Activated CD4-positive, alpha-beta T cell treated with anti-CD3 and anti-CD28 coated beads, Interleukin-2, amount 10 ng/mL, durations not matched to agents 7 days and 5 days (primary cell): ENCODE measurements at regions not wholly inside any gene's neighbourhood (a gene's known extent, or its start where the extent isn't known, plus 50 kb on each side); places are given as distances from the start of the nearest gene placed in this dataset.

ENCODE experiments used
- CTCF ChIA-PET: fragments of 350-600 bp; sonication (Branson Sonifier 250); formaldehyde crosslinking; loops from one replicate; lab custom pipeline; 2021; ENCODE audit warnings: antibody characterized with exemption; lab: Charles Lee
- POLR2A ChIA-PET: fragments of 350-600 bp; sonication (Branson Sonifier 250); formaldehyde crosslinking; loops from one replicate; lab custom pipeline; 2021; ENCODE audit warnings: antibody characterized with exemption; lab: Charles Lee
- DNase-seq: peaks from one replicate; pipeline ENCODE4 v3.0.0-alpha.2; 2020
- H3K27ac Mint-ChIP-seq: one replicate; pipeline ENCODE4 v1.8.0; 2021; ENCODE audit warnings: mild to moderate bottlenecking, moderate library complexity, mixed read lengths
- H3K27me3 Mint-ChIP-seq: one replicate; pipeline ENCODE4 v1.8.0; 2021; ENCODE audit warnings: mixed read lengths
- H3K36me3 Mint-ChIP-seq: one replicate; pipeline ENCODE4 v1.8.0; 2021; ENCODE audit warnings: low read depth, mixed read lengths
- H3K4me1 Mint-ChIP-seq: one replicate; pipeline ENCODE4 v1.8.0; 2021; ENCODE audit warnings: mixed read lengths
- H3K4me3 Mint-ChIP-seq: one replicate; pipeline ENCODE4 v1.8.0; 2021; ENCODE audit warnings: mild to moderate bottlenecking, moderate library complexity, mixed read lengths
- H3K9me3 Mint-ChIP-seq: one replicate; pipeline ENCODE4 v1.8.0; 2021; ENCODE audit warnings: mixed read lengths

DNA sequence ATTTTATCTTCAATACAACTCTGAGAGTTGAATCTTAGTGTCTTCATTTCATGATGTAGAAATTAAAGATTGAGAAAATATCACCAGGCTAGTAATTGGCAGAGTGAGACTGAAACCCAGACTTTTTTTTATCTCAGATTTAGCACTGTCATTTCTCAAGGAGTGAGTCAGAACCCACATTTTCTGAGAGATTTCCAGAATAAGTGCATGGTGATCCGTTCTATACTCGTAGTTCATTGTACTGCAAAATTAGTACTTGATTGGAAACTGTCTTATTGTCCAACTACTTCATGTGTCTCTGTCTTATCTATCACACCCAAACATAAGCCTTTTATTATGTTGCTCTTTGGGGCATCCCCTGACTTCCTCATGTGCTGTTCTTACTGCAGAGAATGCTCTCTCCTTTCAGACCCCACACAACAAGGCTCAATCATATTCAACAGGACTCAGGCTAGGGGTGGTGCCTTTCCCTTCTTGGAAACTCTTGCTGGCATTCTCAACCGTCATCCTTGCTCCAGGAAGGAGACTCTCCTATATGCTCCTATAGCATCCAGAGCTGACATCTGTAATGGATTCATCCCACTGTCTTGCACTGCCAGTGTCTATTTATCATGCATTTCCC, 76.7 kb upstream of the BLID start:
- no peak for DNase-seq
- Mint-ChIP-seq H3K27me3 (peaks cover 14% of the 10 kb centered on the region), H3K9me3 (no peaks in the 10 kb centered on the region)

DNA sequence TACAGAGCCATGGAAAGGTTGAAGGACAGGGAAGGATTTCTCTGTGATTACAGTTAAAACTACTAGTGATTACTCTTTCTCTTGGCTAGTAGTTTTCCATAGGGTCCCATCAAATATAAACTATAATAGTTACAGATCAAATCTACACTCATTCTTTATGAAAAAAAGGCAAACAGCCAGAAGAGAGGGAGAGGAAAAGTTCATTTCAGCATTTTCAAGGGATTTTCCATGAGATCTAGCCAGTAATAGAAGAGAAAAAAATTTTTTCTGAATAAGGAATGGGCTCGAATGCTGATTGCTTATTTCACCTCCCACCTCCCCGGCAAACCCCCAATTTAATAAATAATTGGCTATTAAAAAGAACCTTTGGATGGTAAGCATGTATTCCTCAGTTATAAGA, 74.8 kb upstream of the BLID start:
- POLR2A ChIA-PET: no interaction called here
- H3K9me3 Mint-ChIP-seq: no peaks in the 10 kb centered on the region
- H3K4me3 Mint-ChIP-seq: no peak overlapping the region
- no peak for DNase-seq
- CTCF ChIA-PET: no interaction called here
- H3K36me3 Mint-ChIP-seq: no peaks in the 10 kb centered on the region
- H3K27ac Mint-ChIP-seq: no peak overlapping the region
- H3K27me3 Mint-ChIP-seq: peaks cover 11% of the 10 kb centered on the region
- no peaks in the 10 kb centered on the region for H3K4me1 Mint-ChIP-seq

More for the DNA sequence above, 76.7 kb upstream of the BLID start:
- no peaks in the 10 kb centered on the region for H3K4me1 Mint-ChIP-seq
- CTCF ChIA-PET: no interaction called here
- H3K4me3 Mint-ChIP-seq: no peak overlapping the region
- no peaks in the 10 kb centered on the region for H3K36me3 Mint-ChIP-seq
- H3K27ac Mint-ChIP-seq: no peak overlapping the region
- POLR2A ChIA-PET: no interaction called here

DNA sequence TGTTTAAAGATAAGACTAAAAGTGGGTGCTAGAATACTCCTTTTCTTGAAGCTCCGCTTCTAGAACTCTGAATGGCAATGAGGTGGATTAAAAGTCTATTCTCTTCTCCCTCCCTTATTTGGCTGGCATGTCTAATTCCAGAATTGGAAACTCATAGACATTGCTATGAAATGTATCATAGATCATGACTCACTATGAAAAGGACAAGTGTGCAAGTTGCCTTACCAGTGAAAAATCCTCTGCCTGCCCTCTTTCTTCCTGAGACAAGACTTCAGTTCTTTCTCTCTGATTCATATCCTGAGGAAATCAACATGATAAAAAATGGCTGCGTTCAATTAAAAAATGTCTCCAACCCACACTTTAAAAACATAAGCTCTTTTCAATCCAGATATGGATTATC, 73.2 kb upstream of the BLID start:
- no peak for DNase-seq
- CTCF ChIA-PET: no interaction called here
- Mint-ChIP-seq H3K36me3 (no peaks in the 10 kb centered on the region), H3K4me1 (no peaks in the 10 kb centered on the region), H3K27ac (no peak overlapping the region), H3K9me3 (no peaks in the 10 kb centered on the region), H3K27me3 (peaks cover 20% of the 10 kb centered on the region), H3K4me3 (no peak overlapping the region)
- POLR2A ChIA-PET: no interaction called here

DNA sequence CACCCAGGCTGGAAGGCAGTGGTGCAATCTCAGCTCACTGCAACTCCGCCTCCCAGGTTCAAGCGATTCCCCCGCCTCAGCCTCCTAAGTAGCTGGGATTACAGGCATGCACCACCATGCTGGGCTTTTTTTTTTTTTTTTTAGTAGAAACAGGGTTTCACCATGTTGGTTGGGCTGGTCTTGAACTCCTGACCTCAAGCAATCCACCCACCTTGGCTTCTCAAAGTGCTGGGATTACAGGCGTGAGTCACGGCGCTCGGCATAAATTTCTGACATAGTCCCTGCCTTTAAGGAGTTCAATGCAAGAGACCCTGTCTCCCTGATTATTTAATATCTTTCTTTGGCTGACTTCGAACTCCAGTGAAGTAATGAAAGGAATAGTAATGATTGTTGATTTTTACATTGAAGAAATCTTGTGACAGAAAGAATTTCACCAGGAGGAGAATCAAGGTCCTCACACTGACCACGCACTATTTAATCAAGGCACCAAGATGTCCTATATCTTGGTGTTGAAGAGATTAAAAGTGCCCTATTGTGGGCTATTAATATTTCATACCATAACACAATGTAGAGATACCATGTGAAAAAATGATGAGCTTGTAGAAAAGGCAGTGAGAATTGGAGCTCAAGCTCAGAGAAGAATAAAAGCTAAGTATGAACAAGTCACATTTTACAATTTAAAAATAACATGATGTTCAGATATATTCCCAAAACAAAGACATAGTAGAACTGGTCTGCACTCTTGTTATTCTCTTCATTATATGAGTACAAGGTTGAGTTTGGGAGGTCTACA, 71.6 kb upstream of the BLID start:
- Mint-ChIP-seq H3K36me3 (no peaks in the 10 kb centered on the region), H3K27me3 (peaks cover 24% of the 10 kb centered on the region), H3K9me3 (no peaks in the 10 kb centered on the region), H3K4me3 (no peak overlapping the region), H3K27ac (no peak overlapping the region), H3K4me1 (no peaks in the 10 kb centered on the region)
- ChIA-PET POLR2A (no interaction called here), CTCF (interaction anchor here (0.7 kb wide), 1 partner anchor 45 kb away, joined by 4 read pairs; no protein-coding TSS in a partner anchor)
- no peak for DNase-seq

DNA sequence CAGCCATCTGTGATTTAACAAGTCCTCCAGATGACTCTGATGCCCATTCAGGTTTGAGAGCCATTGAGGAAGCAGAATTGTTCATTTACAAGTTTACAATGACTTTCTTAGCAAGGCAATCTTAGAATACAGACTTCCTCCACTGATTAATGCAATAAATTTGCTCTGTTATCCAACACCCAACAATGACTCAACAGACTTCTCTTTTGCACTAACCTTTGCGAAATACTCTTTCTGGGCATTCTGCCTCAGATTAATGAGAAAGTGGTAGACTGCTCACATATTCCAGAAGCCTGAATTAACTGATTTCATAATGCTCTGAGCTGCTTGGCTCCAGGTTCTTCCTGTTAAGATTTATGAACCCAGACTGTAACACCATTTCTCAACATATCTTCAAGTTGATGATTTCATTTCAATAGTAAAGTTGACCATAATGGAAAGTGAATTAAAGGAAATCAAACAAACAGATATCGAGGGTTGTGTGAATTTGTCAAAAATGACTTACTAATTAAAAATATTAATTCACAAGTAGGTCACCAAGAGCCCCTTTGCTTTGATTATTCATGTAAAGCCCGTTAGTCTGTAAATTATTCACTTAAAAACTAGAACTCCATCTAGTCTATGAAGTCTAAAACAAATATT, 70.5 kb upstream of the BLID start:
- CTCF ChIA-PET: interaction anchor here (0.7 kb wide), 1 partner anchor 44 kb away, joined by 4 read pairs; no protein-coding TSS in a partner anchor
- no peak for DNase-seq
- H3K36me3 Mint-ChIP-seq: no peaks in the 10 kb centered on the region
- H3K9me3 Mint-ChIP-seq: no peaks in the 10 kb centered on the region
- no peak overlapping the region for H3K4me3 Mint-ChIP-seq
- peaks cover 25% of the 10 kb centered on the region for H3K27me3 Mint-ChIP-seq
- H3K27ac Mint-ChIP-seq: no peak overlapping the region
- POLR2A ChIA-PET: no interaction called here
- H3K4me1 Mint-ChIP-seq: no peaks in the 10 kb centered on the region

DNA sequence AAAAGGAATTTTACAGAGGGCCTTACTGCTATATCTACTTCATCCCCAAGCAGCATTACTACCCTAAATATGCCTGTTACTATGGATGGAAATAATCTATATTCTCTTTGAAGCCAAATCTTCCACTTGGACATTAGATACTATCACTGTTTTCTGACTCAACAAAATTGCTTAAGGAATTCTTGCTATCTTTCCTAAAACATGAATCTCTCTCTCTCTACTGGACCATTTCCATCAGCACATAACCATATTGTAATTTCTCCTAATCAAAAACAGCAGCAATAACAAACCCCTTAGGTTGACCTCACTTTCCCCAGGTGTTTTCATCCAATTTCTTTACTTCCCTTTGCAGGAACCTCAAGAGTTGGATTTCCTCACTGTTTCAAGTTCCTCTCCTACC, 67.9 kb upstream of the BLID start:
- Mint-ChIP-seq H3K9me3 (no peaks in the 10 kb centered on the region), H3K36me3 (no peaks in the 10 kb centered on the region), H3K4me1 (no peaks in the 10 kb centered on the region), H3K4me3 (no peak overlapping the region), H3K27ac (no peak overlapping the region), H3K27me3 (peaks cover 16% of the 10 kb centered on the region)
- DNase-seq: no peak
- CTCF ChIA-PET: no interaction called here
- POLR2A ChIA-PET: no interaction called here

DNA sequence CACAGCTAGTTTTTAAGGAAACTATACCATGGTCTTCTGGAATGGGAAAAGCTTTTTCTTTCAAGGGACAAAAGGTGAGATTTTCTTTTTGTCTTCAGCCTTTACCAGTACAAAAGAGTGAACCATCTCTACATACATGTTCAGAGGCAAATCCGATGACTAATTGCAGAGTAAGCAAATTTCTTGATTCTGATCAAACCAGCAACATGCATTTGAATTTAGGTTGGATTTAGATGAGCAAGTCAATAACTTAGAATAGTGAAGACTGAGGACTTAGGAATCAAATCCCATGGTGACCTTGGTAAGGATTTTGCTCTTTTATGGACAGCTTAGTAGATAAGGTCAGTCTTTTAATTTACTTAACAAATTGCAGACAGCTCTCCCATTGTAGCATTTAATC, 65.9 kb upstream of the BLID start:
- DNase-seq: no peak
- Mint-ChIP-seq H3K4me3 (no peak overlapping the region), H3K27me3 (peaks cover 16% of the 10 kb centered on the region), H3K36me3 (no peaks in the 10 kb centered on the region), H3K4me1 (no peaks in the 10 kb centered on the region), H3K9me3 (no peaks in the 10 kb centered on the region), H3K27ac (no peak overlapping the region)
- POLR2A ChIA-PET: no interaction called here
- CTCF ChIA-PET: no interaction called here

DNA sequence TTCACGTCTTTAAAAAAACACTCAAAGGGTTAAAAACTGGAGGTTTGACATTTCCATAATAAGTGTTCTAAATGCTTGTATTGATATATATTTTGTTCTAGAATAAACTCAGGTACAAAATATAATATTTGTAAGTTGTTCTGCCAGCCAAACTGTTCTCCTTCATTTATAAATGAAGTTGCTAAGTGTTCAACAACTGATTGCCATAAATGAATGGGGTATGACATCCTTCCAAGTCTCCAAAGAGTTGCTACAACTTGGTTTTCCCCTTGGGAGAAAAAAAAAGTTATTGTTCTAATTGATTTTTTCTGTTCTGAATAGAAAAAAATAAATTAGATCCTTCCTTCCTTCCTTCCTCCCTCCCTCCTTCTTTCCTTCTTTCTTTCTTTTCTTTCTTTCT, 65.4 kb upstream of the BLID start:
- H3K36me3 Mint-ChIP-seq: no peaks in the 10 kb centered on the region
- CTCF ChIA-PET: no interaction called here

DNA sequence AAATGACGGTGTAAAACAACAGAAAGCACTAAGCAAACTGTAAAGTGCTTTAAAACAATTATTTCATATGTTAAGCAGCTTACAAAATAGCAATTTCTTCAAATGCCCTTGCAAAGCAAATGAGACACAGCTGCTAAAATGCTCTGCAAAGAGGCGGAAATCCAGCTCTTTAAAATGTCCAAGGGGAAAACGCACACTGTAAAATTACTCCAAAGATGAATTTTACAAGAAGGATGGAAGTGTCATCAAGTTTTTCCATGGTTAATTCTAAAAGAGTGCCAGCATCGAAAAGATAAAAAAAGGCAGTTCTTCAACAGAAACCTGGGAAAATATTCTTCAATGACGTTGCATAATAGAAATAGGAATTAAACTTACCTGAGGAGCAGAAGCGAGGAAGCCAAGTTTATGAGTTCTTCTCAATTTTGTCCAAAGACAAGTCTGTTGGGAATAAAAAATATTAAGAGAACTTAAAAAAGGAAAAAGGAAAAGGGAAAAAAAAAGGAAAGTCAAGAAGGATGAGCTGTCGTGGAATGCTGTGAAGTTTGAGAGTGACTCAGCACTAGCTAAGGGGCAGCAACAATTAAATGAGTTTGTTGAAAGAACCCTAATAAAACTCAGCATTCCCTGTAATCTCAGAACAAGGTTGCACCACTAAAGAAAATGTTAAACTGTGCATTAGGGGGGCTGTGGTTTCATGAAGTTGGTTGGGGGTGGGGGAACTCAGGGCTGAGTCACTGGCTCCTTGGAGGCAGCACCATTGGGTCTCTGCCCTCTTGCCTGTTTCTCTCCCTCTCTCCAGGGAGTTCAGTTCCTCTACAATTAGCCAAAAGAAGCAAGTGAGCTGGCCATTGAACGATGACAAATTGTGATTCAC, 64.2 kb upstream of the BLID start:
- no peaks in the 10 kb centered on the region for H3K9me3 Mint-ChIP-seq
- no peak for DNase-seq
- H3K4me3 Mint-ChIP-seq: no peak overlapping the region
- POLR2A ChIA-PET: no interaction called here
- peaks cover 15% of the 10 kb centered on the region for H3K27me3 Mint-ChIP-seq
- H3K4me1 Mint-ChIP-seq: no peaks in the 10 kb centered on the region
- CTCF ChIA-PET: interaction anchor here (0.7 kb wide), 1 partner anchor 83 kb away, joined by 5 read pairs; no protein-coding TSS in a partner anchor
- H3K36me3 Mint-ChIP-seq: no peaks in the 10 kb centered on the region
- H3K27ac Mint-ChIP-seq: no peak overlapping the region

More for the DNA sequence above, 65.4 kb upstream of the BLID start:
- H3K4me3 Mint-ChIP-seq: no peak overlapping the region
- DNase-seq: no peak
- H3K27ac Mint-ChIP-seq: no peak overlapping the region
- POLR2A ChIA-PET: no interaction called here
- no peaks in the 10 kb centered on the region for H3K4me1 Mint-ChIP-seq
- peaks cover 16% of the 10 kb centered on the region for H3K27me3 Mint-ChIP-seq
- no peaks in the 10 kb centered on the region for H3K9me3 Mint-ChIP-seq

DNA sequence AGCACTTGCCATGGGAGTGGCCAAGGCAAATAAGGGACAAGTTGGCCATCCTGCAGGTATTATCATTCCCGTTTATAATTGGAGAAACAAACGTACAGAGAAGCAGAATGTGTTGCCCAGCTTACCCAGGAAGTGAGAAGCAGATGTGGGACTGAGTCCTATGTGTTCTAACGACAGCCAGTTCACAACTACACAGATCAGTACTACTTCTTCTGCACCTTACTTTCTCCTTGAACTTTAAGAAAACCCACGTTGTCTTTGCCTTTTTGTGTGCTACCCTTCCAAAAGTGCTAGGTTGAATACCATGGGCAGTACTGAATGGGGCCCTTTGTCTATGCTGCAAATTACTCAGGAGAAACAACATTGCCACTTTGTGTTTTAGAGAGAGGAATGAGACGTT, 62.8 kb upstream of the BLID start:
- Mint-ChIP-seq H3K27me3 (peaks cover 3% of the 10 kb centered on the region), H3K4me3 (no peak overlapping the region), H3K4me1 (no peaks in the 10 kb centered on the region), H3K27ac (no peak overlapping the region), H3K36me3 (no peaks in the 10 kb centered on the region), H3K9me3 (no peaks in the 10 kb centered on the region)
- ChIA-PET POLR2A (no interaction called here), CTCF (no interaction called here)
- DNase-seq: no peak

DNA sequence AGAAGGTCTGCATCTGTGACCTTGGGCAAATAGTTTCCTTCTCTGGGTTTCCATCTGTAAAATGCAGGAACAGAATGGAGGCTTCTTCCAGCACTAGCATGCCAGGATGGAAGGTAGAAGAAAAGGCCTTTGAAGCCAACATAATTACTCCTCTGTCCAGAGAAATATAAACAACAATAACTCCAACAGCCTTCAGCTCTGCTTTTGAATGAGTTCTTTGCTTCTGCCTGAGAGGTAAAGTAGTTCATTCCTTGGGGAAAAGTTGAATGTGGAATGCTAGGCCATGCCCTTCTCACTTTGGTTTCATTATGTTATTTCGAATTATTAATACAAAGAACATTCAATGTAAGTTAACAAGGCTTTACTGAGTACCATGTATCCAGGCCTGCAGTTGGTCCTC, 61.2 kb upstream of the BLID start:
- CTCF ChIA-PET: no interaction called here
- Mint-ChIP-seq H3K36me3 (no peaks in the 10 kb centered on the region), H3K4me3 (no peak overlapping the region), H3K4me1 (no peaks in the 10 kb centered on the region), H3K27ac (no peak overlapping the region), H3K27me3 (no peaks in the 10 kb centered on the region), H3K9me3 (no peaks in the 10 kb centered on the region)
- no peak for DNase-seq
- POLR2A ChIA-PET: no interaction called here

DNA sequence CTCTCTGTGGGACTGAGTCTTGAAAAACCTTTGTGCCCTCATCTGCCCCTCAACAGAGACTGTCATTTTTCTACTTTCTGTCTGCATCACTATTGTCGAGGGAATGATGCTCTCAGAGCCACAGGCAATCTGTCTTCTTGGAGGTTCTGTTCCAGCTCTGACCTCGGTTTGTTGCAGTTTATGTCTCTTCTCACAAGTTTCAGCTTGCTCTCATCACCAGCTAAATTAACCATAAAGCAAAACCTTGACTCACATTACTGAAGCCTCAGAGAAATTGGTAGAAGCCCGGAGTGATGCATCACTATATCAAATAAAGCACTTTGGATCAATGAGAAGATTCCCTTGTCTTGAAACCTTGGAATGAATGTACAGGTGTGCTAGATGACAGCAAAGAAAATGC, 60.6 kb upstream of the BLID start:
- H3K36me3 Mint-ChIP-seq: no peaks in the 10 kb centered on the region
- DNase-seq: no peak
- CTCF ChIA-PET: no interaction called here
- H3K27ac Mint-ChIP-seq: no peak overlapping the region
- no peak overlapping the region for H3K4me3 Mint-ChIP-seq
- POLR2A ChIA-PET: no interaction called here
- no peaks in the 10 kb centered on the region for H3K9me3 Mint-ChIP-seq
- no peaks in the 10 kb centered on the region for H3K4me1 Mint-ChIP-seq
- H3K27me3 Mint-ChIP-seq: no peaks in the 10 kb centered on the region

DNA sequence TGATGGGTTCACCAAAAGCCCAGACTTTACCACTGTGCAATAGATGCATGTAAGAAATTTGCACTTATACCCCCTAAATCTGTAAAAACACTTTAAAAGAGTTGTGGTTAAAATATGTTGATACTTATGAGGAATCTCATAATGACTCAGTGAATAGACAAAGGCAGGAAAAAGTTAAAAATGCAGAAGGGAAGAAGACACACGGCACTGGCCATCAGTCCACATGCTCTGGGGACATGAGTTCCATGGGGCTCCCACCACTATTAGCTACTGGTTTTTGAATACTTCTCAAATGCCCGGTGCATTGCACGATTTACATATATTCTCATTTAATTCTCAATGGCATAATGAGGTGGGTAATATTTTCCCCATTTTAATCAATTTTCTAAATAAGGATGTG, 59.3 kb upstream of the BLID start:
- Mint-ChIP-seq H3K9me3 (no peaks in the 10 kb centered on the region), H3K27me3 (no peaks in the 10 kb centered on the region), H3K36me3 (no peaks in the 10 kb centered on the region), H3K4me1 (no peaks in the 10 kb centered on the region), H3K27ac (no peak overlapping the region), H3K4me3 (no peak overlapping the region)
- DNase-seq: no peak
- ChIA-PET POLR2A (no interaction called here), CTCF (no interaction called here)
